ENCODE measurements at regions not wholly inside any gene's neighbourhood (a gene's known extent, or its start where the extent isn't known, plus 50 kb on each side); places are given as distances from the start of the nearest gene placed in this dataset.

GRCh38 chr7:92932450-92932849 is 96.1 kb upstream of the CDK6 start:
- no peak for DNase-seq
- H3K4me1 ChIP-seq, result no peaks in the 10 kb centered on the region

GRCh38 chr7:92930404-92930803 is 94.0 kb upstream of the CDK6 start:
- Histone ChIP-seq H3K27me3 (peaks cover 5% of the 10 kb centered on the region; the same call in 1 of the 2 replicates), H3K4me1 (no peaks in the 10 kb centered on the region), H3K9me3 (no peaks in the 10 kb centered on the region), H3K4me3 (ENCODE audit: low read depth, low read length) (no peak overlapping the region), H3K36me3 (no peaks in the 10 kb centered on the region)
- no peak for TF ChIP-seq CTCF (IDR thresholded peaks at IDR 0.05; ENCODE audit: low read depth, low read length)
- DNase-seq, result no peak

More at GRCh38 chr7:92932450-92932849, 96.1 kb upstream of the CDK6 start:
- no peaks in the 10 kb centered on the region for H3K36me3 ChIP-seq
- H3K27me3 ChIP-seq, result peaks cover 1% of the 10 kb centered on the region; the same call in 1 of the 2 replicates
- no peak for TF ChIP-seq CTCF (IDR thresholded peaks at IDR 0.05; ENCODE audit: low read depth, low read length)
- no peaks in the 10 kb centered on the region for H3K9me3 ChIP-seq
- H3K4me3 ChIP-seq (ENCODE audit: low read depth, low read length), result no peak overlapping the region

DNA sequence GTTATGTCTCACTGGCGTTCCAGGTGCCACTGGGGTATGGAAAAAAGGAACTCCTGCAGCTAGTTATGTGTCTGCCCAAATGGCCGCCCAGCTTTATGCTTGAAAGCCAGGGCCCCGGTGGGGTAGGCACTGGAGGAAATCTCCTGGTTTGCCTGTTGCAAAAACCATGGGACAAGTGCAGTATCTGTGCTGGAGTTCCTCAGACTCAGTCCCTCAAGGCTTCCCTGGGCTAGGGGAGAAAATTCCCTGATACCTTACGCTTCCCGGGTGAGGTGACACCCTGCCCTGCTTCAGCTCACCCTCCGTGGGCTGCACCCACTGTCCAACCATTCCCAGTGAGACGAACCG is 90.3 kb upstream of the CDK6 start:
- Histone ChIP-seq H3K36me3 (no peaks in the 10 kb centered on the region), H3K4me3 (ENCODE audit: low read depth, low read length) (no peak overlapping the region), H3K4me1 (no peaks in the 10 kb centered on the region), H3K9me3 (no peaks in the 10 kb centered on the region; the same call in 1 of the 2 replicates), H3K27me3 (peaks cover 13% of the 10 kb centered on the region)
- DNase-seq, result no peak
- TF ChIP-seq CTCF (IDR thresholded peaks at IDR 0.05; ENCODE audit: low read depth, low read length), result no peak

GRCh38 chr7:92925876-92926696 is 89.7 kb upstream of the CDK6 start:
- Histone ChIP-seq H3K27me3 (peaks cover 13% of the 10 kb centered on the region), H3K9me3 (no peaks in the 10 kb centered on the region; the same call in 1 of the 2 replicates), H3K36me3 (no peaks in the 10 kb centered on the region), H3K4me1 (no peaks in the 10 kb centered on the region), H3K4me3 (ENCODE audit: low read depth, low read length) (no peak overlapping the region)
- TF ChIP-seq CTCF (IDR thresholded peaks at IDR 0.05; ENCODE audit: low read depth, low read length), result no peak
- no peak for DNase-seq

- DNase-seq, result no peak
- no peaks in the 10 kb centered on the region for H3K4me1 ChIP-seq
- no peak for TF ChIP-seq CTCF (IDR thresholded peaks at IDR 0.05; ENCODE audit: low read depth, low read length)
- H3K27me3 ChIP-seq, result peaks cover 13% of the 10 kb centered on the region
- no peaks in the 10 kb centered on the region; the same call in 1 of the 2 replicates for H3K9me3 ChIP-seq
- no peaks in the 10 kb centered on the region for H3K36me3 ChIP-seq
- H3K4me3 ChIP-seq (ENCODE audit: low read depth, low read length), result no peak overlapping the region
These were observed 88.4 kb upstream of the CDK6 start for GRCh38 chr7:92924800-92925199.

DNA sequence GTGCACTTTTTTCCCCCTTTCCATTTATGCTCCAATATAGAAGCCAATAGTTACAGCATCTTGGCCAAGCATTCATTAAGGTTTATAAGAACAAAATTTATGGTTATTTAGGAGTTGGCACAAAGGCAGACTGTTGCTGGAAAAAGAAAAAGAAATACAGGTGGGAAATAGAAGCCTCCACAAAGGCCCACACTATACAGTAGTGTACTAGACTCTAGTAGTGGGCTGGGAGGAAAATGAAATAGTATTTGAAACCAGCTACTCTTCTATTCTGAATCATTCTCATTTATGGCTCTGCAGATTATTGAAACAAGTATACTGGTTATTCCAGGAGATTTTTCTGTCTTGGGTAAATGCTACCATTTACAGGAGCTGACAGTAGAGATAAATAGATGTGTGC is 80.9 kb upstream of the CDK6 start:
- peaks cover 4% of the 10 kb centered on the region; the same call in 1 of the 2 replicates for H3K4me1 ChIP-seq
- no peaks in the 10 kb centered on the region for H3K27me3 ChIP-seq
- H3K4me3 ChIP-seq (ENCODE audit: low read depth, low read length), result no peak overlapping the region
- no peak for DNase-seq
- H3K36me3 ChIP-seq, result no peaks in the 10 kb centered on the region
- H3K9me3 ChIP-seq, result no peaks in the 10 kb centered on the region
- TF ChIP-seq CTCF (IDR thresholded peaks at IDR 0.05; ENCODE audit: low read depth, low read length), result no peak

Data from BE2C (cell line).